ENCODE measurements at regions not wholly inside any gene's neighbourhood (a gene's known extent, or its start where the extent isn't known, plus 50 kb on each side); places are given as distances from the start of the nearest gene placed in this dataset.
A peak's percentile ranks its signal among the peaks of the same experiment; 100 is the strongest.

GRCh38 chr2:12442476-12442847 is 274.3 kb upstream of the TRIB2 start:
- DNase-seq, result peak; percentile 94
- no peak for TF ChIP-seq CTCF (IDR thresholded peaks at IDR 0.05)

GRCh38 chr2:12448846-12449505 is 267.8 kb upstream of the TRIB2 start:
- DNase-seq, result peak; percentile 64
- H3K27ac Mint-ChIP-seq, result no peak overlapping the region
- no peaks in the 10 kb centered on the region for H3K9me3 Mint-ChIP-seq

More at GRCh38 chr2:12442476-12442847, 274.3 kb upstream of the TRIB2 start:
- no peaks in the 10 kb centered on the region for H3K36me3 Mint-ChIP-seq (ENCODE audit: low read depth)
- no peaks in the 10 kb centered on the region for H3K9me3 Mint-ChIP-seq
- H3K27me3 Mint-ChIP-seq (ENCODE audit: insufficient read depth), result no peaks in the 10 kb centered on the region
- H3K27ac Mint-ChIP-seq, result peak overlapping the region; percentile 90
- peak overlapping the region; percentile 16; the same call in 1 of the 2 replicates for H3K4me3 Mint-ChIP-seq
- H3K4me1 Mint-ChIP-seq (ENCODE audit: low read depth), result peaks cover 34% of the 10 kb centered on the region

GRCh38 chr2:12451726-12452125 is 265.0 kb upstream of the TRIB2 start:
- H3K27me3 Mint-ChIP-seq (ENCODE audit: insufficient read depth), result no peaks in the 10 kb centered on the region
- no peaks in the 10 kb centered on the region for H3K9me3 Mint-ChIP-seq
- peaks cover 39% of the 10 kb centered on the region for H3K4me1 Mint-ChIP-seq (ENCODE audit: low read depth)
- H3K4me3 Mint-ChIP-seq, result no peak overlapping the region
- no peak for TF ChIP-seq CTCF (IDR thresholded peaks at IDR 0.05)
- no peak overlapping the region for H3K27ac Mint-ChIP-seq
- no peak for DNase-seq
- H3K36me3 Mint-ChIP-seq (ENCODE audit: low read depth), result no peaks in the 10 kb centered on the region

More at GRCh38 chr2:12448846-12449505, 267.8 kb upstream of the TRIB2 start:
- Mint-ChIP-seq H3K4me1 (ENCODE audit: low read depth) (peaks cover 34% of the 10 kb centered on the region), H3K36me3 (ENCODE audit: low read depth) (no peaks in the 10 kb centered on the region), H3K27me3 (ENCODE audit: insufficient read depth) (no peaks in the 10 kb centered on the region), H3K4me3 (no peak overlapping the region)
- TF ChIP-seq CTCF (IDR thresholded peaks at IDR 0.05), result no peak

- peaks cover 44% of the 10 kb centered on the region for H3K4me1 Mint-ChIP-seq (ENCODE audit: low read depth)
- no peak for TF ChIP-seq CTCF (IDR thresholded peaks at IDR 0.05)
- no peaks in the 10 kb centered on the region for H3K36me3 Mint-ChIP-seq (ENCODE audit: low read depth)
- H3K27me3 Mint-ChIP-seq (ENCODE audit: insufficient read depth), result no peaks in the 10 kb centered on the region
- no peak for DNase-seq
- H3K27ac Mint-ChIP-seq, result no peak overlapping the region
- H3K9me3 Mint-ChIP-seq, result no peaks in the 10 kb centered on the region
- no peak overlapping the region for H3K4me3 Mint-ChIP-seq
Measured at GRCh38 chr2:12452185-12452584, 264.6 kb upstream of the TRIB2 start.

GRCh38 chr2:12453731-12454130 is 263.0 kb upstream of the TRIB2 start:
- no peaks in the 10 kb centered on the region for H3K36me3 Mint-ChIP-seq (ENCODE audit: low read depth)
- no peak for TF ChIP-seq CTCF (IDR thresholded peaks at IDR 0.05)
- H3K4me3 Mint-ChIP-seq, result no peak overlapping the region
- no peak for DNase-seq
- H3K27me3 Mint-ChIP-seq (ENCODE audit: insufficient read depth), result no peaks in the 10 kb centered on the region
- H3K9me3 Mint-ChIP-seq, result no peaks in the 10 kb centered on the region
- H3K27ac Mint-ChIP-seq, result no peak overlapping the region
- H3K4me1 Mint-ChIP-seq (ENCODE audit: low read depth), result peaks cover 50% of the 10 kb centered on the region

Measured in HFFc6 (cell line).